WTC11 (cell line): ENCODE measurements at regions not wholly inside any gene's neighbourhood (a gene's known extent, or its start where the extent isn't known, plus 50 kb on each side); places are given as distances from the start of the nearest gene placed in this dataset.

Experiments used
- FOXJ3 ChIP-seq: sonication (generic); formaldehyde crosslinking; IDR thresholded peaks from 2 replicates; pipeline ENCODE4 v1.9.0; 2021; ENCODE audit warnings: missing genetic modification reagents, mild to moderate bottlenecking, borderline replicate concordance
- HMGA2 ChIP-seq: fragments of 250-450 bp; sonication (Bioruptor Pico); IDR thresholded peaks from 2 replicates; pipeline ENCODE4 v1.4.0; 2021; ENCODE audit warnings: mild to moderate bottlenecking, moderate library complexity
- IRF2 ChIP-seq: sonication (generic); formaldehyde crosslinking; IDR thresholded peaks from 2 replicates; pipeline ENCODE4 v1.8.0; 2022; ENCODE audit warnings: low read depth, missing genetic modification reagents, borderline replicate concordance
- NFE2L1 ChIP-seq: sonication (generic); formaldehyde crosslinking; IDR thresholded peaks from 2 replicates; pipeline ENCODE4 v1.8.1; 2023; ENCODE audit warnings: missing genetic modification reagents
- ZNF121 ChIP-seq: sonication (generic); formaldehyde crosslinking; IDR thresholded peaks from 2 replicates; pipeline ENCODE4 v1.8.0; 2023; ENCODE audit warnings: missing genetic modification reagents
- ZNF423 ChIP-seq: fragments of 250-450 bp; sonication (Bioruptor Pico); IDR thresholded peaks from 2 replicates; pipeline ENCODE4 v2.1.2; 2022; ENCODE audit warnings: mild to moderate bottlenecking, moderate library complexity
- TF ChIP-seq, protein P1 (sequence below): fragments of 200-600 bp; IDR thresholded peaks from 2 replicates; pipeline ENCODE4 v1.8.0; 2022; ENCODE audit warnings: antibody characterized with exemption
- TF ChIP-seq, protein P2 (sequence below): sonication (generic); formaldehyde crosslinking; conservative IDR thresholded peaks from 2 replicates; pipeline ENCODE4 v1.8.1; 2023; ENCODE audit warnings: mild to moderate bottlenecking, low read depth, missing genetic modification reagents, moderate library complexity
- TF ChIP-seq, protein P3 (sequence below): sonication (generic); formaldehyde crosslinking; IDR thresholded peaks from 2 replicates; pipeline ENCODE4 v1.8.1; 2023; ENCODE audit warnings: mild to moderate bottlenecking, missing genetic modification reagents
- TF ChIP-seq, protein P4 (sequence below): sonication (generic); formaldehyde crosslinking; conservative IDR thresholded peaks from 2 replicates; pipeline ENCODE4 v1.8.1; 2022; ENCODE audit warnings: mild to moderate bottlenecking, missing genetic modification reagents
- TF ChIP-seq, protein P5 (sequence below): sonication (generic); formaldehyde crosslinking; IDR thresholded peaks from 2 replicates; pipeline ENCODE4 v1.8.0; 2022; ENCODE audit warnings: mild to moderate bottlenecking, missing genetic modification reagents

DNA sequence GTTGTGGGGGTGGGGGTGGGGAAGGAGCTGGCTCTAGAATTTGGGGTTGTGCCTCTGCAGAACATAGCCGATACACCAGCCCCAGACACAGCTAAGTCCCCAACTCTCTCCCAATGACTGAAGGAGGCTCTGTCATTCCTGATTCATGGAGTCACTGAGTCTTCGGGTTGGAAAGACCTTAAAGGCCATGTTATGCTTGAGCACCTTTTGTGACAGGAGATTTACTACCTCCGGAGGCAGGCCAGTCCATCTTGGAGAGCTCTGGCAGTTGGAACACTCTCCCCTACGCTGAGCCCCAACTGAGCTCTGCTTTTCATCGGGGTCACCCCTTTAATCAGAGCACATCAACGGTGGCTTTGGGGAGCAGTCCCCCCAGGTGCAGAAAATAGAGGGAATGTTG lies 284.4 kb upstream of the GJB5 start:
- TF ChIP-seq, protein P1, sequence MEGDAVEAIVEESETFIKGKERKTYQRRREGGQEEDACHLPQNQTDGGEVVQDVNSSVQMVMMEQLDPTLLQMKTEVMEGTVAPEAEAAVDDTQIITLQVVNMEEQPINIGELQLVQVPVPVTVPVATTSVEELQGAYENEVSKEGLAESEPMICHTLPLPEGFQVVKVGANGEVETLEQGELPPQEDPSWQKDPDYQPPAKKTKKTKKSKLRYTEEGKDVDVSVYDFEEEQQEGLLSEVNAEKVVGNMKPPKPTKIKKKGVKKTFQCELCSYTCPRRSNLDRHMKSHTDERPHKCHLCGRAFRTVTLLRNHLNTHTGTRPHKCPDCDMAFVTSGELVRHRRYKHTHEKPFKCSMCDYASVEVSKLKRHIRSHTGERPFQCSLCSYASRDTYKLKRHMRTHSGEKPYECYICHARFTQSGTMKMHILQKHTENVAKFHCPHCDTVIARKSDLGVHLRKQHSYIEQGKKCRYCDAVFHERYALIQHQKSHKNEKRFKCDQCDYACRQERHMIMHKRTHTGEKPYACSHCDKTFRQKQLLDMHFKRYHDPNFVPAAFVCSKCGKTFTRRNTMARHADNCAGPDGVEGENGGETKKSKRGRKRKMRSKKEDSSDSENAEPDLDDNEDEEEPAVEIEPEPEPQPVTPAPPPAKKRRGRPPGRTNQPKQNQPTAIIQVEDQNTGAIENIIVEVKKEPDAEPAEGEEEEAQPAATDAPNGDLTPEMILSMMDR = no peak
- TF ChIP-seq ZNF121 (no peak), HMGA2 (CRISPR knock-in tag) (no peak), FOXJ3 (CRISPR knock-in tag) (no peak), ZNF423 (no peak), NFE2L1 (no peak), IRF2 (CRISPR knock-in tag) (no peak)
- TF ChIP-seq, protein P2, sequence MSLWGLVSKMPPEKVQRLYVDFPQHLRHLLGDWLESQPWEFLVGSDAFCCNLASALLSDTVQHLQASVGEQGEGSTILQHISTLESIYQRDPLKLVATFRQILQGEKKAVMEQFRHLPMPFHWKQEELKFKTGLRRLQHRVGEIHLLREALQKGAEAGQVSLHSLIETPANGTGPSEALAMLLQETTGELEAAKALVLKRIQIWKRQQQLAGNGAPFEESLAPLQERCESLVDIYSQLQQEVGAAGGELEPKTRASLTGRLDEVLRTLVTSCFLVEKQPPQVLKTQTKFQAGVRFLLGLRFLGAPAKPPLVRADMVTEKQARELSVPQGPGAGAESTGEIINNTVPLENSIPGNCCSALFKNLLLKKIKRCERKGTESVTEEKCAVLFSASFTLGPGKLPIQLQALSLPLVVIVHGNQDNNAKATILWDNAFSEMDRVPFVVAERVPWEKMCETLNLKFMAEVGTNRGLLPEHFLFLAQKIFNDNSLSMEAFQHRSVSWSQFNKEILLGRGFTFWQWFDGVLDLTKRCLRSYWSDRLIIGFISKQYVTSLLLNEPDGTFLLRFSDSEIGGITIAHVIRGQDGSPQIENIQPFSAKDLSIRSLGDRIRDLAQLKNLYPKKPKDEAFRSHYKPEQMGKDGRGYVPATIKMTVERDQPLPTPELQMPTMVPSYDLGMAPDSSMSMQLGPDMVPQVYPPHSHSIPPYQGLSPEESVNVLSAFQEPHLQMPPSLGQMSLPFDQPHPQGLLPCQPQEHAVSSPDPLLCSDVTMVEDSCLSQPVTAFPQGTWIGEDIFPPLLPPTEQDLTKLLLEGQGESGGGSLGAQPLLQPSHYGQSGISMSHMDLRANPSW = no peak
- TF ChIP-seq, protein P3, sequence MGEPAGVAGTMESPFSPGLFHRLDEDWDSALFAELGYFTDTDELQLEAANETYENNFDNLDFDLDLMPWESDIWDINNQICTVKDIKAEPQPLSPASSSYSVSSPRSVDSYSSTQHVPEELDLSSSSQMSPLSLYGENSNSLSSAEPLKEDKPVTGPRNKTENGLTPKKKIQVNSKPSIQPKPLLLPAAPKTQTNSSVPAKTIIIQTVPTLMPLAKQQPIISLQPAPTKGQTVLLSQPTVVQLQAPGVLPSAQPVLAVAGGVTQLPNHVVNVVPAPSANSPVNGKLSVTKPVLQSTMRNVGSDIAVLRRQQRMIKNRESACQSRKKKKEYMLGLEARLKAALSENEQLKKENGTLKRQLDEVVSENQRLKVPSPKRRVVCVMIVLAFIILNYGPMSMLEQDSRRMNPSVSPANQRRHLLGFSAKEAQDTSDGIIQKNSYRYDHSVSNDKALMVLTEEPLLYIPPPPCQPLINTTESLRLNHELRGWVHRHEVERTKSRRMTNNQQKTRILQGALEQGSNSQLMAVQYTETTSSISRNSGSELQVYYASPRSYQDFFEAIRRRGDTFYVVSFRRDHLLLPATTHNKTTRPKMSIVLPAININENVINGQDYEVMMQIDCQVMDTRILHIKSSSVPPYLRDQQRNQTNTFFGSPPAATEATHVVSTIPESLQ (CRISPR knock-in tag) = no peak
- TF ChIP-seq, protein P4, sequence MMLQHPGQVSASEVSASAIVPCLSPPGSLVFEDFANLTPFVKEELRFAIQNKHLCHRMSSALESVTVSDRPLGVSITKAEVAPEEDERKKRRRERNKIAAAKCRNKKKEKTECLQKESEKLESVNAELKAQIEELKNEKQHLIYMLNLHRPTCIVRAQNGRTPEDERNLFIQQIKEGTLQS (CRISPR knock-in tag) = no peak
- TF ChIP-seq, protein P5, sequence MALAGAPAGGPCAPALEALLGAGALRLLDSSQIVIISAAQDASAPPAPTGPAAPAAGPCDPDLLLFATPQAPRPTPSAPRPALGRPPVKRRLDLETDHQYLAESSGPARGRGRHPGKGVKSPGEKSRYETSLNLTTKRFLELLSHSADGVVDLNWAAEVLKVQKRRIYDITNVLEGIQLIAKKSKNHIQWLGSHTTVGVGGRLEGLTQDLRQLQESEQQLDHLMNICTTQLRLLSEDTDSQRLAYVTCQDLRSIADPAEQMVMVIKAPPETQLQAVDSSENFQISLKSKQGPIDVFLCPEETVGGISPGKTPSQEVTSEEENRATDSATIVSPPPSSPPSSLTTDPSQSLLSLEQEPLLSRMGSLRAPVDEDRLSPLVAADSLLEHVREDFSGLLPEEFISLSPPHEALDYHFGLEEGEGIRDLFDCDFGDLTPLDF (CRISPR knock-in tag) = no peak
